Hepatocyte (in vitro differentiated cells): ENCODE measurements at regions not wholly inside any gene's neighbourhood (a gene's known extent, or its start where the extent isn't known, plus 50 kb on each side); places are given as distances from the start of the nearest gene placed in this dataset.

ENCODE experiments used
- DNase-seq: peaks from one replicate; pipeline ENCODE4 v3.0.0-alpha.2; 2016; ENCODE audit warnings: low spot score
- H2AFZ ChIP-seq: fragments of 200-600 bp; sonication (generic); 2 replicates; pipeline ENCODE4 v1.6.0; 2016; ENCODE audit warnings: antibody characterized with exemption, mild to moderate bottlenecking
- H3K27ac ChIP-seq: fragments of 200-600 bp; sonication (generic); 2 replicates; pipeline ENCODE4 v1.5.1; 2016; ENCODE audit warnings: mild to moderate bottlenecking
- H3K27me3 ChIP-seq: fragments of 200-600 bp; sonication (generic); 2 replicates; pipeline ENCODE4 v1.6.1; 2016
- H3K36me3 ChIP-seq: fragments of 200-600 bp; sonication (generic); replicated peaks from 2 replicates; pipeline ENCODE4 v1.5.1; 2016; ENCODE audit warnings: low read depth; ENCODE audit not compliant: insufficient read depth
- H3K4me1 ChIP-seq: fragments of 200-600 bp; sonication (generic); 2 replicates; pipeline ENCODE4 v1.5.1; 2016; ENCODE audit warnings: mild to moderate bottlenecking, moderate library complexity; ENCODE audit not compliant: insufficient read depth
- H3K4me2 ChIP-seq: fragments of 200-600 bp; sonication (generic); 2 replicates; pipeline ENCODE4 v1.6.0; 2016
- H3K4me3 ChIP-seq: fragments of 200-600 bp; sonication (generic); 2 replicates; pipeline ENCODE4 v1.5.1; 2016; ENCODE audit warnings: mild to moderate bottlenecking
- H3K79me2 ChIP-seq: fragments of 200-600 bp; sonication (generic); 2 replicates; pipeline ENCODE4 v1.6.0; 2017; ENCODE audit warnings: mild to moderate bottlenecking
- H3K9me2 ChIP-seq: fragments of 200-600 bp; sonication (generic); replicated peaks from 2 replicates; pipeline ENCODE4 v1.6.0; 2017; ENCODE audit warnings: mild to moderate bottlenecking; ENCODE audit not compliant: insufficient read depth
- H3K9me3 ChIP-seq: fragments of 200-600 bp; sonication (generic); 2 replicates; pipeline ENCODE4 v1.5.1; 2016; ENCODE audit warnings: low read depth, mild to moderate bottlenecking
- H4K20me1 ChIP-seq: fragments of 200-600 bp; sonication (generic); 2 replicates; pipeline ENCODE4 v1.6.0; 2016; ENCODE audit warnings: mild to moderate bottlenecking; ENCODE audit not compliant: insufficient read depth, poor library complexity, severe bottlenecking
- CTCF ChIP-seq: fragments of 200-600 bp; sonication (generic); IDR thresholded peaks from 2 replicates; pipeline ENCODE4 v1.5.1; 2016; ENCODE audit warnings: antibody characterized with exemption, mild to moderate bottlenecking; ENCODE audit not compliant: poor library complexity
- EZH2 ChIP-seq: fragments of 200-600 bp; sonication (generic); IDR thresholded peaks from 2 replicates; pipeline ENCODE4 v1.6.1; 2016; ENCODE audit warnings: antibody characterized with exemption, mild to moderate bottlenecking, borderline replicate concordance
- EZH2phosphoT487 ChIP-seq: fragments of 200-600 bp; sonication (generic); IDR thresholded peaks from one replicate; pipeline ENCODE4 v1.6.1; 2018; ENCODE audit warnings: antibody characterized with exemption, mild to moderate bottlenecking, low read depth, moderate library complexity; ENCODE audit not compliant: unreplicated experiment, severe bottlenecking
- WGBS: methylation state at CpG from one replicate; pipeline ENCODE4 v1.1.6; 2016; ENCODE audit warnings: low lambda C conversion rate; ENCODE audit errors: missing lambda C conversion rate; 5-methylcytosine and 5-hydroxymethylcytosine counted together

GRCh38 chr10:113333313-113333712 lies 219.5 kb upstream of the HABP2 start:
- no peak for DNase-seq
- Histone ChIP-seq H3K9me3 (no peaks in the 10 kb centered on the region), H3K27ac (no peak overlapping the region)

DNA sequence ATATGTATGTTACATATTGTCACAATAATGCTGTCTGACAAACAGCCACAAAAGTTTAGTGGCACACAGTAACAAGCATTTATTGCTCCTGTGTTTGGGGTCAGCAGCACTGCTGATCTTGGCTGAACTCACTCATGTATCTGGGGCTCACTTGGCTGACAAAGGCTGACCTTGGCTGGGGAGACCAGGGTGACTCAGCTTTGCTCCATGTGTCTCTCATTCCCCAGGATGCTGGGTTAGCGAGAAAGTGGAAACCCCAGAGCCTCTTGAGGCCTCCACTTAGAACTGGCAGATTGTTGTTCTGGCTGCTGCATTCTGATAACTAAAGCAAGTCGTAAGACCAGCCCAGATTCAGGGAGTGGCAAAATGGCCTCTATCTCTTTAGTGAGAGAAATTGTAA lies 217.3 kb upstream of the HABP2 start:
- Histone ChIP-seq H3K9me2 (no peaks in the 10 kb centered on the region), H3K4me2 (no peak overlapping the region), H3K4me1 (peaks cover 5% of the 10 kb centered on the region), H4K20me1 (no peaks in the 10 kb centered on the region), H3K27ac (no peak overlapping the region), H3K27me3 (no peaks in the 10 kb centered on the region), H3K9me3 (no peaks in the 10 kb centered on the region), H3K79me2 (no peaks in the 10 kb centered on the region), H2AFZ (no peak overlapping the region), H3K36me3 (no peaks in the 10 kb centered on the region), H3K4me3 (no peak overlapping the region)
- TF ChIP-seq EZH2 (no peak), EZH2phosphoT487 (no peak), CTCF (no peak)
- DNase-seq, result no peak
- 98% methylated on average over 2 of the region's 2 CpGs for WGBS

More at GRCh38 chr10:113333313-113333712, 219.5 kb upstream of the HABP2 start:
- WGBS, result 85% methylated on average over 2 of the region's 2 CpGs
- H3K36me3 ChIP-seq, result no peaks in the 10 kb centered on the region
- no peak overlapping the region for H2AFZ ChIP-seq
- H3K9me2 ChIP-seq, result no peaks in the 10 kb centered on the region
- H3K4me3 ChIP-seq, result no peak overlapping the region
- no peak overlapping the region for H3K4me2 ChIP-seq
- H3K79me2 ChIP-seq, result no peaks in the 10 kb centered on the region
- H3K27me3 ChIP-seq, result no peaks in the 10 kb centered on the region
- H4K20me1 ChIP-seq, result no peaks in the 10 kb centered on the region
- TF ChIP-seq EZH2, result no peak
- TF ChIP-seq CTCF, result no peak
- no peak for TF ChIP-seq EZH2phosphoT487
- H3K4me1 ChIP-seq, result peaks cover 5% of the 10 kb centered on the region

- Histone ChIP-seq H3K79me2 (no peaks in the 10 kb centered on the region), H3K27ac (no peak overlapping the region), H3K27me3 (no peaks in the 10 kb centered on the region), H2AFZ (no peak overlapping the region), H3K4me2 (no peak overlapping the region), H3K9me2 (no peaks in the 10 kb centered on the region), H4K20me1 (no peaks in the 10 kb centered on the region), H3K36me3 (no peaks in the 10 kb centered on the region), H3K4me3 (no peak overlapping the region), H3K4me1 (peaks cover 5% of the 10 kb centered on the region), H3K9me3 (no peaks in the 10 kb centered on the region)
- TF ChIP-seq CTCF (no peak), EZH2phosphoT487 (no peak), EZH2 (no peak)
- DNase-seq, result no peak
- 64% methylated on average over 6 of the region's 6 CpGs for WGBS
Measured at GRCh38 chr10:113336549-113337130, 216.2 kb upstream of the HABP2 start.
